ENCODE measurements at regions not wholly inside any gene's neighbourhood (a gene's known extent, or its start where the extent isn't known, plus 50 kb on each side); places are given as distances from the start of the nearest gene placed in this dataset.

DNA sequence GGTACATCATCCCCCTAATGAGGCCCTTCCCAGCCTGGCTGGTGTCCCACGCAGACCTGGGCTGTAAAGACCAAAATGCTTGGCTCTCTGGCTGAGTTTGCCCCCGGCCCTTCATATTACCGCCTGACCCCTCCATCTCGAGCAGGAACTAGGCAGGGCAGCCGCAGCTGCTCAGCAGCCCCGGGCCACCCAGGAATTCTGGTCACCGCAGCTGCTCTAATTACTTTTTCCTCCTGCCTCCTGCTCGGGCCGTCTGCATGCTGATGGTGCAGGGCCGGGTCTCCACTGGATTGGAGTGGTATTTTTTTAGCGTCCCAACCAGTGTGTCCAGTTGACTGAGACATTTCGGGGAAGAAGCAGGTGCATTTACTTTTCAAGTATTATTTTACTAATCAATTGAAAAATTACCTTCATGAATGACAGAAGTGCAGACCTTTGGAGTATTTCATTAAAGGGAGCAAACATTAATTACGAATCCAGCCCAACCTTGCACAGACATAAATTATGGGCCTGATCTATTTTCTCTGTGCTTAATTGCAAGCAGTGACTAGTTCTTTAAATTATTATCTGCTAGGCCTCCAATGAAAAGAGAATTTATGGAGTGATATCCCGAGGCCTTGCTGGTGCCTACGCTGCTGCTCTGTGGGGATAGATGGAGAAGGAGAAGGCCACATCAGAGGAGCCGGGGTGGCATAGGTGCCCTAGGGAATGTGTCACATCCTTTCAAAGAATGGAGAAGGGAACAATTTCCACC, 176.2 kb downstream of the CYLD start:
- TF ChIP-seq CTCF (IDR thresholded peaks at IDR 0.05; ENCODE audit: borderline replicate concordance, extremely low read depth, low read length, poor library complexity, severe bottlenecking) = no peak
- no peak for TF ChIP-seq EZH2 (IDR thresholded peaks at IDR 0.05; ENCODE audit: borderline replicate concordance, low read depth, low read length, severe bottlenecking)

Measured in DND-41 (cell line).